ENCODE measurements at regions not wholly inside any gene's neighbourhood (a gene's known extent, or its start where the extent isn't known, plus 50 kb on each side); places are given as distances from the start of the nearest gene placed in this dataset.

DNA sequence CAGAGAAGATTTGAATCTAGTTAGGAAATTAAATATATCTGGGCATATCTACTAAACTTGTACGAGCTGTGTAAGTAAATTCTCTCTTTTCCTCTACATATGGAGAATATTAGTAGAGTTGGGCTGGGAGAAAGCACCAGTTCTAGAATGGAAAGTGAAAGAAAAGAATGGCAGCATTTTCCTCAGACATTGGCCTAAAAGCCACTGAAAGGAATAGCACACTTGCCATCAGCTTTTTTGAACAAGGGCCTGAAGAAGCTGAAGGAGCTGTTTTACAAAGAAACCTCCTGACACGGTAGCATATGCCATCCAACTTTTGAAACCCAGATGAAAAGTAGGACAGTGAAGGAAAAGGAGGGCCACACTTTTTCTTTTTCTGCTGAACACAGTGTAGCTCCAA lies 1563.7 kb upstream of the TENM4 start:
- TF ChIP-seq, protein P1, sequence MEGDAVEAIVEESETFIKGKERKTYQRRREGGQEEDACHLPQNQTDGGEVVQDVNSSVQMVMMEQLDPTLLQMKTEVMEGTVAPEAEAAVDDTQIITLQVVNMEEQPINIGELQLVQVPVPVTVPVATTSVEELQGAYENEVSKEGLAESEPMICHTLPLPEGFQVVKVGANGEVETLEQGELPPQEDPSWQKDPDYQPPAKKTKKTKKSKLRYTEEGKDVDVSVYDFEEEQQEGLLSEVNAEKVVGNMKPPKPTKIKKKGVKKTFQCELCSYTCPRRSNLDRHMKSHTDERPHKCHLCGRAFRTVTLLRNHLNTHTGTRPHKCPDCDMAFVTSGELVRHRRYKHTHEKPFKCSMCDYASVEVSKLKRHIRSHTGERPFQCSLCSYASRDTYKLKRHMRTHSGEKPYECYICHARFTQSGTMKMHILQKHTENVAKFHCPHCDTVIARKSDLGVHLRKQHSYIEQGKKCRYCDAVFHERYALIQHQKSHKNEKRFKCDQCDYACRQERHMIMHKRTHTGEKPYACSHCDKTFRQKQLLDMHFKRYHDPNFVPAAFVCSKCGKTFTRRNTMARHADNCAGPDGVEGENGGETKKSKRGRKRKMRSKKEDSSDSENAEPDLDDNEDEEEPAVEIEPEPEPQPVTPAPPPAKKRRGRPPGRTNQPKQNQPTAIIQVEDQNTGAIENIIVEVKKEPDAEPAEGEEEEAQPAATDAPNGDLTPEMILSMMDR (conservative IDR thresholded peaks at IDR 0.05; ENCODE audit: low read length): no peak
- TF ChIP-seq EZH2phosphoT487 (IDR thresholded peaks at IDR 0.05; ENCODE audit: borderline replicate concordance, low read depth, low read length): no peak
